HG03064 (cell line): ENCODE measurements at regions not wholly inside any gene's neighbourhood (a gene's known extent, or its start where the extent isn't known, plus 50 kb on each side); places are given as distances from the start of the nearest gene placed in this dataset.
"Not testable (repeated sequence)": the region's sequence is repeated elsewhere in the genome, so short reads cannot be mapped to it uniquely, and the experiment has no call there.

Source experiments
- ATAC-seq: cut with Tn5 transposase; IDR thresholded peaks from one replicate; pipeline ENCODE4 v1.9.1; 2021; ENCODE audit warnings: low read depth; ENCODE audit not compliant: unreplicated experiment

DNA sequence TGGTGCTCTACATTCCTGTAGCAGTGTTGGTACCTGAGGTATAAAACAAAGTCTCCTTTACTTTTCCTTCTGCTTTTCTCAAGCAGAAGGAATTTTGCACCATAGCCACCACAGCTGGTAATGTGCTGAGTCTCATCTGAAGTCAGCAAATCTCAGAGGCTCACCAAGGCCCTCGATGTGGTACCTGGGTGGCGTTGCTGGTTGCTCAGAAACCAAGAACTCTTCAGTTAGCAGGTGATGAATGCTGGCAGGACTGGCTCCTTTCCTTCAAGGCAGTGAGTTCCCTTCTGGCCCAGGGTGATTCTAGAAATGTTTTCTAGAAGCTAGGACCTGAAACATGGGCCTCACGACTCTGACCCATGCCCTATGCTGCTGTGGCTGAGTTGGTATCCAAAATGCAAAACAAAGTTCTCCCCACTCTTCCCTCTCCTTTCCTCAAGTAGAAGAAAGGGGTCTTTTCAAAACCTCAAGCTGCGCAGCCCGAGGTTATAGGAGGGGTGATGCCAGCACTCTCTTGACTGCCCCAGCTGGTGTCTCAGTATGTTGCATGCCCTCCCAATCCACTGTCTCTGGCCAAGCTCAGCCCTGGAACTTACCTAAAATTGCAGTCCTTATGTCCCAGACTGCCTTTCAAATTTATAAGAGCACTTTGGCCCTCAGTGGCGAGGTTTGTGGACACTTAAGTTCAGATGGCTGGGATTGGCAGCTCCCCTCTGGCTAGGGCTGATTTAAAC lies 592.3 kb downstream of the FRK start:
- ATAC-seq = no peak

DNA sequence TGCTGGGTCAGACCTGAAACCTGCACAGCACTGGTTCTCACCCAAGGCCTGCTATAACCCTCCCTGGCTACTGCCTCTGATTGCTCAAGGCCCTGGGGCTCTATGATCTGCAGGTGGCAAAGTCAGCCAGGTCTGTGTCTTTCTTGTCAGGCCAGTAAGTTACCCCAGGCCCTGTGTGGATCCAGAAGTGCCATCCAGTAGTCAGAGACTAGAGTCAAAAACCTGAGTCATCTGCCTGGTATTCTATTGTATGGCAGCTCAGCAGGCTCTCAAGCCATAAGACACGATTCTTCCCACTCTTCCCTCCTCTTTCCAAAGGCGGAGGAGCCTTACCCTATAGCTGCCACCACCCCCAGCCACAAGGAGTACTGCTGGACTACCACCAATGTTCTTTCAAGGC lies 593.0 kb downstream of the FRK start:
- no peak for ATAC-seq

DNA sequence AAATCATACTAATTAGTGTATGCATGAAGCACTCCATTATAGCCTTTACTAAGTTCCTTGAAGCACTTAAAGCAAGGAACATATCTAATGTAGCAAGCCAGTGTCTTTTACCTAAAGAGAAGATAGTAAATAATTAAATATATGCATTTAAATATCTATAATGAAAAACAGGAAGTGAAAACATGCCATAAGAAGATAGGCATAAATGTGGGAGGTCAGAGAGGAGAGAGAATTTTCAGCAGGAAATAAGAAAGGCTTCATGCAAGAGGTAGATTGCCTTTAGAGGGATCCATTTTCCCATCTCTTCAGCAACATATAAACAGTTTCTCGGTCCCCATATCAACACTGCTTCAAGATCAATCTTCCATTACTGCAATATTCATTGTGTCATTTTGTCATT lies 599.8 kb downstream of the FRK start:
- ATAC-seq = no peak

DNA sequence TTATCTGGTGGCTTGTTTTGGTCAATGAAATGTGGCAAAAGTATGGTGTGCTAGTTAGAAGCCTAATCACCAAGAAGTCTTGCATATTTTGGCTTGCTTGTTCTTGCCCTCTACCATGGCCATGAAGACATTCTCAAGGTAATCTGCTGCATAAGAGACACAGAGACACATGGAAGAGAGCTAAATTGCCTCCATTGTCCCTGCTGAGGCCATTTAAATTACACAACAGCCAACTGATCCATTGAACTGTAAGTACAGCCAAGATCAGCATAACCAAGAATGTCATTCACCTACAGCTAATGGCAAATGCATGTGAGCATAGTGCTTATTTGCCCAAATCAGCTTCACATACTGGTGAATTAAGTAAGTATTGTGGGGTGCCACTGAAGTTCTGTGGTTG lies 603.8 kb downstream of the FRK start:
- no peak for ATAC-seq

DNA sequence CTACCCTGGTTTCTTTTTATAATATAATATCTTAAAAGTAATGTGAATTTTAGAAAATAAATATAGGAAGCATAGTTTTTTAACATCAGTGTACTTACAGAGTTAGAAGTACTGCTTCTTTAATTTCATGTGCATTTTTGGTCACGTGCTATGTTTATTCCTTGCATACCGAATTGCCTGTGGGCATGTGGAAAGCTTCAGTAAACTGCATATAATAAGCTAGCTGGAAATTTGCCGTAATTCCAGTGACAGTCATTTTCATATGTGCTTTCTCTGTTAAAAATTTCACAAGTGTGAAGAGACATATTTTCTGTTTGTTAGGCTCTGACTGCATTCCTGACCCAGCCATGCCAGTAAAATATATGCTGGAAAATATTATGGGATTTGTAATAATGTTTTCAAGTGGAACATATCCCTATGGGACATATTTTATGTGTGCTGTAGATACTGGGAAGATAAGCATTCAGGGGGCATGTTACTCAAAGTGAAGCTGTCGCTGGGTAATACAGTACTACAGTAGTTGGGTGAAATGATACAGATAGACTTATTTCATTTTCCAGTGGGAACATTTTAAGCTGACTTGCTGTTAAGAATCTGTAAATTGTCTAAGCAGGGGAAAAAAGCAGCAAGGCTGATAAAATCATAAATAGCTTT lies 616.7 kb downstream of the FRK start:
- ATAC-seq = no peak

DNA sequence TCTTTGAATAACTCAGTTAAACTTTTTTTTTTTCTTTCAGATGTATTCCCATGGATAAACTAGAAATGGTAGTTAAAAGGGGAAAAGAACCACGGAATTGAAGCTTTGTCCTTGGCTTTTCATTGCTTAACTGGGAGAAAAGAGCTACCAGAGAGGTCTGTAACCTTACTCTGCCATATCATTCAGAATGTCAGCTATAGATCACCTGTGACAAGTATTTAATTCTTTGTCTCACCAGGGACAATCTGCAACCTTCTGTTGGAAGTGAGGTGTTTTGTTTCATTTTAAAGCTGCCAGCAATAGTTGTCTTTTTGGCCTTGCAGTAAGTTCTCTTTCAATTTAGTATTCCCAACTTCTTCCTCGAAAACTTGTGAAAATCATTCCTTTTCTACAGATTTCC lies 618.4 kb downstream of the FRK start:
- ATAC-seq = no peak

DNA sequence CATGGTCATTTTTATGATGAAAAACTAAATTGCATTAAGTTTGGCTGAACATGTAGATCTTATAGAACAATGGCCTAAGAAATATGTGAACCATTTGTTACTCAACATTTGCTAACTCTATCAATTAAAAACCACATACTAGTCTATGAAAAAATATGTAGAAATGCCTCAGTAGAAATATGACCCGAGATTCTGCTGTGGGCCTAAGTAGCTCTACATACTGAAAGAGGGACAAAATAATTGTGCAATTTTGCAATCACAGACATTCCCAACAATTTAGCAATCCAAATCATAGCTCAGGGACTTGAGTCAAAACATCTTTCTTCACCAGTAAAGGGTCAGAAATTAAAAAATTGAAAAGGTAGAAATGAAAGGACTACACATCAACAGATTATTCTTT lies 619.0 kb downstream of the FRK start:
- no peak for ATAC-seq

DNA sequence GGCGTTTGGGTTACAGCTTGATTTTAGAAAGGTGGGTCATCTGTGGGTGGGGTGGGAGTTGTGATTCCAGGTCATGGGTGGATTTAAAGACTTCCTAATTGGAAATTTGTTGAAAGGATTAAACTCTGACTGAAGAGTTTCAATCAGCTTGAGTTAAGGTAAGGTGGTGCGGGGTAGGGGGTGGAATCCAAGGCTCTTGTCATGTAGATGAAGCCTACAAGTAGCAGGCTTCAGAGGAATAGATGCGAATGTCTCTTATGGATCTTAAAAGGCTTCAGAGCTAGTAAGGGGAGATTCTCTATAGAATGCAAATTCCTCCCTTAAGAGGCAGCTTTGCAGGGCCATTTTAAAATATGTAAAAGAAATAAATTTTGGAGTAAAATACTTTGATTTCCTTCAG lies 645.3 kb downstream of the FRK start:
- no peak for ATAC-seq

DNA sequence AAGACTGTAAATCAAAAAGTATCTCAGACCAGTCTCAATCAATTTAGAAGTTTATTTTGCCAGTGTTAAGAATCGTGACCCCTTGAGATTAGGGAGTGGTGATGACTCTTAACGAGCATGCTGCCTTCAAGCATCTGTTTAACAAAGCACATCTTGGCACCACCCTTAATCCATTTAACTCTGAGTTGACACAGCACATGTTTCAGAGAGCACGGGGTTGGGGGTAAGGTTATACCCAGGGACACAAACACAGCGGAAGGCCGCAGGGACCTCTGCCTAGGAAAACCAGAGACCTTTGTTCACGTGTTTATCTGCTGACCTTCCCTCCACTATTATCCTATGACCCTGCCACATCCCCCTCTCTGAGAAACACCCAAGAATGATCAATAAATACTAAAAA lies 645.8 kb downstream of the FRK start:
- ATAC-seq = not testable (repeated sequence)

DNA sequence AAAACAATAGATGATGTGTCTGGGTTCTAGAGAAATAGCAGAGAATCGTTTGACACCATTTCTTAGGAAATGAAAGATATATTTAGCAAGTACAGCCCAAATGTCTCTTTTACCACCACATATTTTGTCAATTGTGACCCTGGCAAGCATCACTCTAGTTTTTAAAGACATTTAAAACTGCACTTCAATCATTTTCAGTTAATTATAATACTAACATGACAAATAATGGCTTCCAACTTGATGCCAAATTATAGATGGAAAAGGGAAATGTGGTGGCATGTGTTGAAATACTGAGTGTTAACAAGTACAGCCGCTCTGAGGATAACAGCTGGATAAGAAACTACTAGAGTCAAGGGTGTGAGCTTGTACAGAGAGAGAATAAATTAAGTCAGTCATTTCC lies 648.9 kb downstream of the FRK start:
- ATAC-seq = no peak

DNA sequence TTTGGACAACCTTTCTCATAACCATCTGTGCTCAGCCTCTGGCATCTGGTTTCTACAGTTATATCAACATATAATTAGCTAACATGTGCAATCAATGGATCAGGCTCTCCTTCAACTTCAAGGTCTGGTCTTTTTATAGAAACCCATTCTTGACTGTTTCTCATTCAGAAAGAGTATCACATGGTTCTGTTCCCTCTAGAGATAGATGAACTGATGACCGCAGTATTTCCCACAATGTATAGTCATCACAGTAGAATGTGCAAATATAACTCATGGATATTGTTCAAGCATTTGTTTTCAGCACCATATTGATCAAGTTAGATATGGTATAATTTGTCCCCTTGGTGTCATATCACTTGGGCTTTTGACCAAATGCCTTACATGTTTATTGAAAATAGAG lies 656.2 kb downstream of the FRK start:
- no peak for ATAC-seq

DNA sequence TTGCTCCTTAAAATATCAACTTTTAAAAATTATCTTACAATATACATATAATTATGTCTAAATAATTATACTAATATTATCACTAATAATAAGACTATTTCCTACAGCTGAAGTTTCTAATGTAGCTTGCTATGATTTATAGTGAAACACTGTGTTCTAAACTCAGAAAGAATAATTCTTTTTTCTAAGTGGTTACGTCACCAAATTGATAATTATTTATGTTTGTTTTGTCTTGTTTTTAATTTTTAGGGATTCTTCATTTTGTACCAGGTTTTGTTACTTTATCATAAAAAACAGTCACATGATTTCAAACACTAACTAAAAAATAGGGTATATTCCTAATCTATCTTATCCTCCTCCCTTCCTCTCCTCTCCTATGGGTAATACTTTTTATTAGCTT lies 662.1 kb downstream of the FRK start:
- no peak for ATAC-seq

DNA sequence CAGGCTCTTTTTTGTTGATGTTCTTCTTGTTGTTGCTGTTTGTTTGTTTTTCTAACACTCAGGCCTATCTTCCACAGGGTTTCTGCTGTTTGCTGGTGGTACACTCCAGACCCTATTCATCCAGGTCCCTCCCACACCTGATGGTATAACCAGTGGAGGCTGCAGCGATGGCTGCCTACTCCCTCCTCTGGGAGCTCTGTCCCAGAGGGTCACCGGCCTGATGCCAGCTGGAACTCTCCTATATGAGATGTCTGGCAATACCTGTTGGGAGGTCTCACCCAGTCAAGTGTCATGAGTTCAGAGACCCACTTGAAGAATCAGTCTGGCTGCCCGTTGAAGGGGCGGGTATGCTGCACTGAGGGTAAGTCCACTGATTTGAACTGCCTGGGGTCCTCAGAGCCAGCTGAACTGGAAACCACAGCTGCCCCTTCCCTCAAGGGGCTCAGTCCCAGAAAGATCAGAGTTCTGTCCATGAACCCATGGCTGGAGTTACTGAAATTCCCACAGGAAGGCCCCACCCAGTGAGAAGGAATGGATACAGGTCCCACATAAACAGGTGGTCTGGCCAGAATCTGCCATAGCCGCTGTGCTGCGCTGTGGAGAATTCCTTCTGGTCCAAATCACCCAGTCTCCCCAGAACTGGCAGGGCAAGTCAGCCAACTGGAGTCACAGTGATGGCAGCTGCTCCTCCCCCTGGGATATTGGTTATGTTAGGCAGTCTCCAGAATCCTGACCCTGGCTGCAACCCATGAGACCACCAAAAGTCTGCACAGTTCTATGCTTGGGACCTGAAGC lies 664.4 kb downstream of the FRK start:
- ATAC-seq = no peak

DNA sequence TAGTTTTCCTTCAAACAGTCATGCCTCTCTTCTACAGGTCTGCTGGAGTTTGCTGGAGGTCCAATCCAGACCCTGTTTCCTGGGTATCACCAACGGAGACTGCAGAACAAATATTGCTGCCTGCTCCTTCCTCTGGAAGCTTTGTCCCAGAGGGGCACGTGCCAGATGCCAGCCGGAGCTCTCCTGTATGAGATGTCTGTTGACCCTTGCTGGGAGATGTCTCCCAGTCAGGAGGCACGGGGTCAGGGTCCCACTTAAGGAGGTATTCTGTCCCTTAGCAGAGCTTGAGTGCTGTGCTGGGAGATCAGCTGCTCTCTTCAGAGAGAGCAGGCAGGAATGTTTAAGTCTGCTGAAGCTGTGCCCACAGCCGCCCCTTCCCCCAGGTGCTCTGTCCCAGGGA lies 666.9 kb downstream of the FRK start:
- ATAC-seq = no peak

DNA sequence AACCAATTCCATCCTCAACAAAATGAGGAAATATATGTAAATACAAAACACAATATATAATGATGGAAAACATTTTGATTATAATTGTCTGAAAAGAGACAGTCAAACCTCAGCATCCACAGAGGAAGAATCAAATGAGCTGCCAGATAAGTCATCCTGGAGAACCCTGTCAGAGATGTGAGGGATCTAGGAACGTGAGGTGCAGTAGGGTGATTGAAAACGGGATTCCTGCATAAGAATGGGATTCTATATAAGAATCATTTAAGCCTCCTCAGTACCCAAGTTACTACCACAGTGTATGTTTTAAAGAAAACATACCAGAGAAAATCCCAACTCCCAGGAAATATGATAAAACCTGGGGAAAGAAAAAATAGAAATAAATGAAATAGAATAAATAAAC lies 690.5 kb downstream of the FRK start:
- no peak for ATAC-seq

DNA sequence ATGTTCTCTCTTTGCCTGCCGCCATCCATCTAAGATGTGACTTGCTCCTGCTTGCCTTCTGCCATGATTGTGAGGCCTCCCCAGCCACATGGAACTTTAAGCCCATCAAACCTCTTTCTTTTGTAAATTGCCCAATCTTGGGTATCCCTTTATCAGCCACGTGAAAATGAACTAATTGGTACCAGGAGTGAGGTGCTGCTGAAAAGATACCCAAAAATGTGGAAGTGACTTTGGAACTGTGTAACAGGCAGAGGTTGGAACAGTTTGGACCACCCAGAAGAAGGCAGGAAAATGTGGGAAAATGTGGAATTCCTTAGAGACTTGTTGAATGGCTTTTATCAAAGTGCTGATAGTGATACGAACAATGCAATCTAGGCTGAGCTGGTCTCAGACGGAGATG lies 694.9 kb downstream of the FRK start:
- ATAC-seq = no peak

DNA sequence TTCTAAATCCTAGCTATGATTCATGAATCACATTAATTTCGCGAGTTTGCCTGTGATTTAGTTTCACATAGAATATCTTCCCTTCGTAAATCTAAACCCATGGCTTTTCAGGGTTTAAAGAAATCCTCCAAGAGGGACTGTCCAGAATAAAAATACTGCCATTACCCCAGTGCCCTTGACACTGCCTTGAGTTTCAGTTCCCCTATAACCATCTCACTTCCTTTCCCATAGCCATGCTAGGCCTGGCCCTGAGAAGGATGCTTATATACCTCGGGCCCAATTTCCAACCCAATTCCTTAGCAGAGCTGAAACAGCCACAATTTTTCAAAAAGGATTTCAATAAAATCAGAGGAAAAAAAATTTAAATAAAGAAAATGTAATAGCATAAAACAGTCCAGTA lies 697.3 kb downstream of the FRK start:
- ATAC-seq = no peak

DNA sequence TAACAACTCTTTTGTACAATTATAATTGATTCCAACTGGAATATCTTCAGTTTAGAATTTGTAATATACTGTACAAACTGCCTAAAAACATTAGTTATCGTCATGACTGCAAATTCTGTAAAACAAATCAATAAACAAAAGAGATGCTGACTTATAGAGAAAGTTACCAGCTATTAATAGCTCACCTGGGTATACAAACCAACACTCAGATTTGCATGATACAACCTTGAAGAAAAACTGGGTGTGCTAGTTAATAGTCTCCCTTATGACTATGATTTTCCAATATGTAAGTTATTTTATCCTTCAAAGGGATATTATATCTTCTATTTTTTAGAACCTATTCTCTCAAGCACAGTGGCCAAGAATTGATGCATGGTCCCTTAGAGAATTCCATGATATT lies 698.5 kb downstream of the FRK start:
- ATAC-seq = no peak

DNA sequence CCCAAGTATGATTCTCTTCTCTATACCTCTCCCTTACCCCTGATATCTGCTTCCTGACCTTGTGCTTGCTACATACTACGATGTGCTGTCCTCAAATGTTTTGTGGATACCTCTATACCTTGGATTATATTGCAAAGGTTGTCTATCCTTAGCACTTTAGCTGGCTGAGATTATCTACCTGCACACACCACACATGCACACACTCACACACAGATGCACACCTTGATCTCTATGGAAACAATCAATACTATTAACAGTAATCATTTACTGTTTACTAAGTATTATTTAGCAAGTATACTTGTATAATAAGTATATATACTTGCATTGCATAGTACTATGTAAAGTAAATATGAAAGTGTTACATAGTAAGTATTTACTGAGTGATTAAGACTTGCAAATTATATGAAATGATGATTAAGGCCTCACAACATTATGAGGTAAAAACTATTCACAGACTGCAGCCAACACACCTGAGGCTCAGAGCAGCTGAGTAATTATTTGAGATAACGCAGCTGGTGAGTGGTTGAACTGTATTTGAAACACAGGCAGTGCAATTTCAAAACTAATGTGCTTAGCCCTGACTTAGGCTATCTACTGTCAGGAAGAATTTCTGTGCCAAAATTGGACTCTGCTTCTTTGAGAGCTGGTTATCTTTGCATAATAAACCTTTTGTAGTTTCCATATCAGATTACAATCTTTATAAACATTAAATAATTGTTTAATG lies 699.9 kb downstream of the FRK start:
- ATAC-seq = no peak

DNA sequence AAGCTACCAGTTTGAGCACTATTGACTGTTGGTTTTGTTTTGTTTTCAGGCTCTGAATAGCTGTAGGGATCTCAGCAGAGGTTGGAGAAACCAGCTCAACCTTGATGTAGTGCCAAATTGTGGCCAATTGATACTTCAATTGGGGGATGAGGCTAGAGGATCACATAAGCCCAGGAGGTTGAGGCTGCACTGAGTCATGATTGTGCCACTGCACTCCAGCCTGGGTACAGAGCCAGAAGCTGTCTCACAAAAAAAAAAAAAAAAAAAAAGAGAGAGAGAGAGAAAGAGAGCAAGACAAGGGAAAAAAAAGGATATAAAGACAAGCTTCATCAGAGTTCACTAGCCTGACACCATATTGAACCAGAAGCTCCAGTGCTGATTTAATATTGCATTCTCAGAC lies 702.1 kb downstream of the FRK start:
- ATAC-seq = no peak

DNA sequence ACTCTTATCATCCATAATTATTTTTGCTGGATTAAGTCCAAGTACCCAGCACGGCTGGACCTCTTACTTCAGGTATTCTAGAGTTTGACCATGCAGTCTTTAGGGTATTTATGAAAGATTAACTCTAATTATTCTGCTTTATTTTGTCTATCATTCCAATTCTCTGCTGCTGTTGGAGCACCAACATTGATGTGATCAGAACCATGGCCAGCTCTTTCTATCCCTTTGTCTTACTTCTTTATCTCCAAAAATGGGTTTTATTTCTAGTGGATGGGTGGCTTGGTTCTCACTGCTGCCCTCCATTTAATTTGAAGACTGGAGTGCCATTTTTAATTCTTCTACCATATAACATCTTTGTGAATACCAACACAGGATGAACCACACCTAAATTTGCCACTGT lies 704.3 kb downstream of the FRK start:
- ATAC-seq = no peak
